ENCODE measurements at regions not wholly inside any gene's neighbourhood (a gene's known extent, or its start where the extent isn't known, plus 50 kb on each side); places are given as distances from the start of the nearest gene placed in this dataset.

GRCh38 chr7:85525676-85526075 lies 338.8 kb upstream of the SEMA3D start:
- no peak for TF ChIP-seq CTCF (IDR thresholded peaks at IDR 0.05)
- TF ChIP-seq POLR2A (IDR thresholded peaks at IDR 0.05): no peak

All from breast epithelium (tissue), 3 donors.